ENCODE measurements at regions not wholly inside any gene's neighbourhood (a gene's known extent, or its start where the extent isn't known, plus 50 kb on each side); places are given as distances from the start of the nearest gene placed in this dataset.

DNA sequence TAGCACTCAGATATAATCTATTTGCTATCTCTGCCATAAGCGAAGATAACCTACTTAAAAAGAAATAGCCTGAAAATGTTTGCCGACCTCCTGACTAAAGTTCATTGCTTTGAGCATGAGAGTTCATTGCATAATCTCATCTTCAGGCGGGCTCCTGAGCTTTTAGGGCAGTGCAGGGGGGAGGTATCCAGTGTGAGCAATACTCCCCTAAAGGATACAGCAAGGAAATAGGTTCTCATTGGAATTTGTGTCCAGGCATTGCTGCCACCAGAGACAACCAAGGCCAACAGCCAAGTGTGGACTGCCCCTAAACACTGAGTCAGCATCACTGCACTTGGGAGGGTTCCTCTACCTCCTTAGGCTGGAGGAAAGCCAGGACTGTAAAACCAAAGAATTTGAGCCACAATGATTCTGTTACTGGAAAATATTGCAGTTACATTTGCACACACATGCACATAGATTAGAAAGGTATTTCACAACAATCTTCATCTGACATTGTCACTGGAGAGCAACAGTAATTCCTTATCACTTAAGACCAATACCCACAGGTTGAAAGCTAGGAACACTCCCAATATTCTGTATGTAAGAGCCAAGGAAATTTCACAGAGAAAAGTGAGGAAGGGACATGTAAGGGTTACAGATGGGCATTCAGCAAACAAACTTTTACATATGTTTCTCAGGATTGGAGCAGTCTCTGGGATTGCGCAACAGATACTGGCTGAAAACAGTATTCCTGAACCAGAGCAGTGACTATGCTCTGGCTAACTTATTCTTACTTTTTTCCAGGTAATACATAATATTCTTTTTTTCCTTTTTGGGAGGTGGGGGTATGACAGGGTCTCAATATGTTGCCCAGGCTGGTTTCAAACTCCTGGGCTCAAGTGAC lies 98.6 kb upstream of the TLE1 start:
- 53% methylated on average over 4 of the region's 4 CpGs for WGBS (ENCODE audit: low lambda C conversion rate)
- Histone ChIP-seq H3K36me3 (replicated peaks in 1 of 2; ENCODE audit: control insufficient read depth in 1 of 2, insufficient read depth in 2 of 2, low read length in 1 of 2) (no peaks in the 10 kb centered on the region), H3K9ac (no peak overlapping the region), H3K9me3 (no peaks in the 10 kb centered on the region), H3K79me2 (ENCODE audit: insufficient read depth) (no peaks in the 10 kb centered on the region), H2AFZ (ENCODE audit: low read depth) (no peak overlapping the region), H3K27ac (ENCODE audit: low read depth in 2 of 2, low read length in 1 of 2) (0 out of 4 replicates have a peak overlapping the region, but pooled peaks of 1 of the 2 experiments have one; percentile 9), H3K4me3 (ENCODE audit: low read depth in 2 of 2, low read length in 1 of 2) (no peak overlapping the region), H3F3A (replicated peaks; ENCODE audit: insufficient read depth) (peaks cover 8% of the 10 kb centered on the region), H3K4me1 (ENCODE audit: control insufficient read depth in 1 of 2, insufficient read depth in 2 of 2, low read depth in 1 of 2, low read length in 1 of 2) (no peaks in the 10 kb centered on the region; a peak in 1 of 4 replicates), H3K4me2 (no peak overlapping the region), H3K27me3 (ENCODE audit: insufficient read depth) (no peaks in the 10 kb centered on the region), H3K9me2 (no peaks in the 10 kb centered on the region), H4K20me1 (ENCODE audit: insufficient read depth) (no peaks in the 10 kb centered on the region)
- no peak for DNase-seq
- POLR2A ChIA-PET = no interaction called here
- CTCF ChIA-PET = no interaction called here
- peak; percentile 54; the same call in 1 of the 2 replicates for TF ChIP-seq TCF12 (IDR thresholded peaks at IDR 0.05)
- TF ChIP-seq FOXM1 (IDR thresholded peaks at IDR 0.05; ENCODE audit: low read depth) = no peak
- no peak for TF ChIP-seq REST (IDR thresholded peaks at IDR 0.05; ENCODE audit: low read depth, low read length)
- TF ChIP-seq, protein P1, sequence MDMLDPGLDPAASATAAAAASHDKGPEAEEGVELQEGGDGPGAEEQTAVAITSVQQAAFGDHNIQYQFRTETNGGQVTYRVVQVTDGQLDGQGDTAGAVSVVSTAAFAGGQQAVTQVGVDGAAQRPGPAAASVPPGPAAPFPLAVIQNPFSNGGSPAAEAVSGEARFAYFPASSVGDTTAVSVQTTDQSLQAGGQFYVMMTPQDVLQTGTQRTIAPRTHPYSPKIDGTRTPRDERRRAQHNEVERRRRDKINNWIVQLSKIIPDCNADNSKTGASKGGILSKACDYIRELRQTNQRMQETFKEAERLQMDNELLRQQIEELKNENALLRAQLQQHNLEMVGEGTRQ (IDR thresholded peaks at IDR 0.05; ENCODE audit: borderline replicate concordance, low read depth, low read length) = no peak
- TF ChIP-seq YY1 (IDR thresholded peaks at IDR 0.05; ENCODE audit: low read depth) = no peak
- TF ChIP-seq RAD21 (IDR thresholded peaks at IDR 0.05; ENCODE audit: low read length) = no peak
- no peak for TF ChIP-seq CTCF (IDR thresholded peaks at IDR 0.05)
- no peak for TF ChIP-seq MEF2A (IDR thresholded peaks at IDR 0.05; ENCODE audit: borderline replicate concordance, low read depth)
- no peak for TF ChIP-seq MXI1 (IDR thresholded peaks at IDR 0.05; ENCODE audit: low read depth, low read length)
- TF ChIP-seq PBX3 (IDR thresholded peaks at IDR 0.05) = no peak
- TF ChIP-seq GABPA (IDR thresholded peaks at IDR 0.05; ENCODE audit: low read depth) = no peak
- TF ChIP-seq EP300 (IDR thresholded peaks at IDR 0.05; ENCODE audit: borderline replicate concordance in 1 of 2, low read depth in 1 of 2, low read length in 1 of 2) = peak in 1 of 2 experiments; percentile 31; a peak in 1 of 4 replicates
- no peak; the same call in 1 of the 2 replicates for TF ChIP-seq ELF1 (IDR thresholded peaks at IDR 0.05)
- no peak for TF ChIP-seq FOXJ3 (CRISPR knock-in tag; IDR thresholded peaks at IDR 0.05)
- no peak for TF ChIP-seq GATA2 (CRISPR knock-in tag; IDR thresholded peaks at IDR 0.05)
- TF ChIP-seq POLR2AphosphoS5 (IDR thresholded peaks at IDR 0.05; ENCODE audit: low read depth, low read length) = no peak
- TF ChIP-seq TAF1 (IDR thresholded peaks at IDR 0.05; ENCODE audit: borderline replicate concordance, low read depth, low read length) = no peak
- TF ChIP-seq RFX5 (IDR thresholded peaks at IDR 0.05; ENCODE audit: low read length) = no peak
- no peak for TF ChIP-seq RCOR1 (IDR thresholded peaks at IDR 0.05; ENCODE audit: low read length)
- TF ChIP-seq SMC3 (IDR thresholded peaks at IDR 0.05; ENCODE audit: low read depth, low read length) = no peak
- no peak for TF ChIP-seq NRF1 (IDR thresholded peaks at IDR 0.05; ENCODE audit: low read depth, low read length)
- peak; percentile 24; the same call in 1 of the 2 replicates for TF ChIP-seq RXRA (IDR thresholded peaks at IDR 0.05; ENCODE audit: borderline replicate concordance, low read depth)
- 0 out of 2 replicates have a peak, but pooled peaks have one; percentile 36 for TF ChIP-seq TEAD4 (IDR thresholded peaks at IDR 0.05; ENCODE audit: borderline replicate concordance, insufficient read depth)
- TF ChIP-seq USF1 (IDR thresholded peaks at IDR 0.05; ENCODE audit: borderline replicate concordance, low read depth) = no peak
- TF ChIP-seq JUND (IDR thresholded peaks at IDR 0.05) = peak; percentile 40; the same call in 1 of the 2 replicates
- no peak for TF ChIP-seq MAX (IDR thresholded peaks at IDR 0.05; ENCODE audit: low read depth)
